ENCODE measurements at regions not wholly inside any gene's neighbourhood (a gene's known extent, or its start where the extent isn't known, plus 50 kb on each side); places are given as distances from the start of the nearest gene placed in this dataset.

- TF ChIP-seq, protein P1, sequence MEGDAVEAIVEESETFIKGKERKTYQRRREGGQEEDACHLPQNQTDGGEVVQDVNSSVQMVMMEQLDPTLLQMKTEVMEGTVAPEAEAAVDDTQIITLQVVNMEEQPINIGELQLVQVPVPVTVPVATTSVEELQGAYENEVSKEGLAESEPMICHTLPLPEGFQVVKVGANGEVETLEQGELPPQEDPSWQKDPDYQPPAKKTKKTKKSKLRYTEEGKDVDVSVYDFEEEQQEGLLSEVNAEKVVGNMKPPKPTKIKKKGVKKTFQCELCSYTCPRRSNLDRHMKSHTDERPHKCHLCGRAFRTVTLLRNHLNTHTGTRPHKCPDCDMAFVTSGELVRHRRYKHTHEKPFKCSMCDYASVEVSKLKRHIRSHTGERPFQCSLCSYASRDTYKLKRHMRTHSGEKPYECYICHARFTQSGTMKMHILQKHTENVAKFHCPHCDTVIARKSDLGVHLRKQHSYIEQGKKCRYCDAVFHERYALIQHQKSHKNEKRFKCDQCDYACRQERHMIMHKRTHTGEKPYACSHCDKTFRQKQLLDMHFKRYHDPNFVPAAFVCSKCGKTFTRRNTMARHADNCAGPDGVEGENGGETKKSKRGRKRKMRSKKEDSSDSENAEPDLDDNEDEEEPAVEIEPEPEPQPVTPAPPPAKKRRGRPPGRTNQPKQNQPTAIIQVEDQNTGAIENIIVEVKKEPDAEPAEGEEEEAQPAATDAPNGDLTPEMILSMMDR (IDR thresholded peaks at IDR 0.05) = no peak
- no peak for TF ChIP-seq POLR2A (IDR thresholded peaks at IDR 0.05)
These were observed 805.4 kb upstream of the ZNF608 start for GRCh38 chr5:125551797-125552196.
